Myocyte (in vitro differentiated cells): ENCODE measurements at regions not wholly inside any gene's neighbourhood (a gene's known extent, or its start where the extent isn't known, plus 50 kb on each side); places are given as distances from the start of the nearest gene placed in this dataset.
A peak's percentile ranks its signal among the peaks of the same experiment; 100 is the strongest.

Source experiments
- DNase-seq: peaks from one replicate; pipeline ENCODE4 v3.0.0-alpha.2; 2012; ENCODE audit warnings: low read depth

DNA sequence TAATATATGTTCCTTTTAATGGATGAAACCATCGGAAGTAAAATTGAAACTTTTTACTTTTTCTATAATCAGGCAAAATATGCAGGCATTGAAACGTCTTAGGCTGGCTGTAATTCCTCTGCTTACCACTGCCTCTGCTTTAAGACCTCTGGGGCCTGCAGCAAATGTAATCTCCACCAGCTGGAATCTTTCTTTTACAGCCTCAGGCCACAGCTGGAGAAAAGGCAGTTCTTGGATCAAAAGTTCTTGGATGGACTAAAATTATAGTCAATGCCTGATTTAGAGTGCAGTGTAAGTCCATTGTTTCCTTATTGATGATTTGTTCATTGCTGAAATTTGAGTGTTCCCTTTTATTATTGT, 396.7 kb downstream of the KCTD16 start:
- DNase-seq, result peak; percentile 10

DNA sequence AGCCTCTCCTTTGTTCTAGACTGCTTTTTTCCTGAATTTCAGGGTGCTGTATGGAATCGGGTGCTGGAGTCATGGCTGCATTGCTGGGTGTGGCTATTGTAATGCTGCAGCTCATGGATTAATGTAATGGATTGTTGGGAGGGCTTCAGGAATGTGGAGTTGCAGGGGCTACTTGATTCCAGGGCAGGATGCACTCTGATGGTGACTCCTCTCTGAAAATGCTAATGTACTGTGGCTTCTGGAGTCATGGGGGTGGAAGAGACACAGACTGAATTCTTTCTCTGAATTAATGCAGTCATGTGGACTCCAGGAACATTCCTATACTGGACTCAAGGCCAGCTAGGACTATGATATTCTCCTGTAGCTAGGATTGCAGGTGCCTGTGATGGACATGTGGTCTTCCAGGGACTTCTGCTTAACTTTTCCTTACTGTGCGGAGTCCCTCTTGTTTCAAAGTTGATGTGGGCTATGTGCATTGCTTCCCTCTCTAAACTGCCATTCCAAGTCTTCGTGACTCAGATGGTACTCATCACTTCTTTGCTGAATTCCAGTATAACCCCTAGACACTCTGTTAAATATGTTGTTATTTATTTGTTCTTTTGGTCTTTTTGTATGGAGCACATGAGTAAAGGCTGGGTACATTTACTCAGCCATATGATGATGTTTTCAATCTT, 396.2 kb downstream of the KCTD16 start:
- no peak for DNase-seq

DNA sequence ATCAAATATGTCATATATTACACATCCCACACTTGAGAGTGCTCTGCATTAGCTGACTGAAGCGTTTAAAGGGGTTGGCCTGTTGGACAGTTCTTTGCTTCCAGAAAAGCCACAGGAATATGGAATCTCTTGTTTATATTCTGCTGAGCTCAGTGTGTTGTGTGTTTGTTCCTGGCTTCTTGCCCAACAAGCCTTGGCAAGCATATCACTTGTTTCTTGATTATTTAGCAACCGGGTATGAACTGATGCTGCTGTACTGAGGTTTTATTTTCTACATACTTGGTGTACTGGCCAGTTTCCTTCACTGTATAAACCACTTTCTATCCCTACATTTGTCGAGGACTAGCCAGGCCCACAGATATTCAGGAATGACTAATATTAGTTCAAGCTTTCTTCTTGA, 378.9 kb downstream of the KCTD16 start:
- peak; percentile 85 for DNase-seq

- no peak for DNase-seq
These were observed 378.3 kb downstream of the KCTD16 start for GRCh38 chr5:144548936-144549335.

GRCh38 chr5:144547098-144547499, 376.4 kb downstream of the KCTD16 start:
- no peak for DNase-seq

DNA sequence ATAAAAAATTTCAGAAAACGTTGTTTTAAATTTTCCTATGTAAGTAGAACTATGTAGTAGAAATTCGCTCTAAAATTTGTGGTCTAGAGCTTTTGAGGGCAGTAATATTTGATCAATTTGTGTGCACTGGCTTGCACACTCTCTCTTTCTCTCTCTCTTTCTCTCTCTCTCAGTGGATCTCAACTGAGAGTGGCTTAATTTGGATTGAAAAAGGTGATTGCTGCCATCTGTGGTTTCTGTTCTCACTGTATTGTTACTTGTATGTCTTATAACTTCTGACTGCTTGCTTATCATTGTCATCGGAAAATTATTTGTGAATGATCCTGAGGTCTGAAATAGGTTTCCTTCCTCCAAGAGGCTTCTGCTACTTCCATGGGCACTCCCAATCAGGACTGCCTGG, 368.2 kb downstream of the KCTD16 start:
- no peak for DNase-seq
